PFSK-1 (cell line): ENCODE measurements at regions not wholly inside any gene's neighbourhood (a gene's known extent, or its start where the extent isn't known, plus 50 kb on each side); places are given as distances from the start of the nearest gene placed in this dataset.

Source experiments
- POLR2AphosphoS5 ChIP-seq: IDR thresholded peaks from 2 replicates; pipeline ENCODE4 v1.6.1; 2012; ENCODE audit warnings: low read depth, mild to moderate bottlenecking, control low read depth, low read length, moderate library complexity
- SIN3A ChIP-seq: IDR thresholded peaks from 2 replicates; pipeline ENCODE4 v1.6.1; 2012; ENCODE audit warnings: mild to moderate bottlenecking, low read length, moderate library complexity, borderline replicate concordance; ENCODE audit not compliant: insufficient read depth
- TAF1 ChIP-seq: IDR thresholded peaks from 2 replicates; pipeline ENCODE4 v1.6.1; 2012; ENCODE audit warnings: low read length, control low read depth, borderline replicate concordance; ENCODE audit not compliant: insufficient read depth
- TF ChIP-seq, protein P1 (sequence below), 2 experiments: IDR thresholded peaks; 2 replicates each; pipeline versions ENCODE4 v1.6.1 to v1.8.0; 2011 to 2012; ENCODE audit warnings: low read depth in 2 of 2, low read length in 2 of 2, control low read depth in 1 of 2, inconsistent platforms in 1 of 2, mild to moderate bottlenecking in 1 of 2, moderate library complexity in 1 of 2; ENCODE audit not compliant: insufficient read depth in 1 of 2

DNA sequence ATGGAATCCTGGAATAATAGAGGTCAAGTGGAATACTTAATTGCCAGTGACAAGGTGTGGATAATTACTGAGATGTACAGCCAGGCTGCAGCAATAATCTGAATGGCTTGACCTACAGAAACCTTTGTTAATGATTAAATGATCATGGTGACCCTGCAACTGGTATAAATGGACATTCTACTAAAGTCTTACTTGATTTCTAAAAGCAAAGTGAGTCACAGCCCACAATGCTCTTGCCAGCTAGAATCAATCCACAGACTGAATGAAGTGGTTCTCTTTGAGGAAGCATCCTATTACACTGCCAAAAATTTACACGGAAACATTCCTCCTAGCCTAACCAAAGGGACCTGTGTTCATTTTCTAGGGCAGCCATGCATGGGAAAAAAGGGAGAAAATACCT is 518.5 kb downstream of the SOX5 start:
- TF ChIP-seq SIN3A = no peak
- TF ChIP-seq POLR2AphosphoS5 = no peak
- TF ChIP-seq TAF1 = no peak
- TF ChIP-seq, protein P1, sequence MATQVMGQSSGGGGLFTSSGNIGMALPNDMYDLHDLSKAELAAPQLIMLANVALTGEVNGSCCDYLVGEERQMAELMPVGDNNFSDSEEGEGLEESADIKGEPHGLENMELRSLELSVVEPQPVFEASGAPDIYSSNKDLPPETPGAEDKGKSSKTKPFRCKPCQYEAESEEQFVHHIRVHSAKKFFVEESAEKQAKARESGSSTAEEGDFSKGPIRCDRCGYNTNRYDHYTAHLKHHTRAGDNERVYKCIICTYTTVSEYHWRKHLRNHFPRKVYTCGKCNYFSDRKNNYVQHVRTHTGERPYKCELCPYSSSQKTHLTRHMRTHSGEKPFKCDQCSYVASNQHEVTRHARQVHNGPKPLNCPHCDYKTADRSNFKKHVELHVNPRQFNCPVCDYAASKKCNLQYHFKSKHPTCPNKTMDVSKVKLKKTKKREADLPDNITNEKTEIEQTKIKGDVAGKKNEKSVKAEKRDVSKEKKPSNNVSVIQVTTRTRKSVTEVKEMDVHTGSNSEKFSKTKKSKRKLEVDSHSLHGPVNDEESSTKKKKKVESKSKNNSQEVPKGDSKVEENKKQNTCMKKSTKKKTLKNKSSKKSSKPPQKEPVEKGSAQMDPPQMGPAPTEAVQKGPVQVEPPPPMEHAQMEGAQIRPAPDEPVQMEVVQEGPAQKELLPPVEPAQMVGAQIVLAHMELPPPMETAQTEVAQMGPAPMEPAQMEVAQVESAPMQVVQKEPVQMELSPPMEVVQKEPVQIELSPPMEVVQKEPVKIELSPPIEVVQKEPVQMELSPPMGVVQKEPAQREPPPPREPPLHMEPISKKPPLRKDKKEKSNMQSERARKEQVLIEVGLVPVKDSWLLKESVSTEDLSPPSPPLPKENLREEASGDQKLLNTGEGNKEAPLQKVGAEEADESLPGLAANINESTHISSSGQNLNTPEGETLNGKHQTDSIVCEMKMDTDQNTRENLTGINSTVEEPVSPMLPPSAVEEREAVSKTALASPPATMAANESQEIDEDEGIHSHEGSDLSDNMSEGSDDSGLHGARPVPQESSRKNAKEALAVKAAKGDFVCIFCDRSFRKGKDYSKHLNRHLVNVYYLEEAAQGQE (IDR thresholded peaks at IDR 0.05; ENCODE audit: insufficient read depth in 1 of 2, low read depth in 2 of 2, low read length in 2 of 2) = no peak
